ENCODE measurements at regions not wholly inside any gene's neighbourhood (a gene's known extent, or its start where the extent isn't known, plus 50 kb on each side); places are given as distances from the start of the nearest gene placed in this dataset.

DNA sequence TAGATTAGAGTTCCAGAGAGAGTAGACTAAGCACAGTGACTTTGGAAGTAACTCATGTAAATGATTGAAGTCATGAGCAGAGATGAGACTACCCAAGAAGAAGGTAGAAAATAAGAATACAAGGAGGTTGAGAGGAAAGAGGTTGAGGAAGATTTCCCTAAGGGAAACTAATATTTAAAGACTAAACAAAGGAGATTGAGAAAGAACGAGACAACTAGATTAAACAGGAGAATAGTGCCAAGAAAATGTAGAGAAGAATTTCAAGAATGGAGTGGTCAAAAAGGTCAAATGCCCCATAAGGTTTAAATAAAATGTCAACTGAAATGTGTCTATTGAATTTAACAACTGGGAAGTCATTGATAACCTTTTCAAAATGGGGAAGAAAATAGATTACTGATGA, 59.0 kb downstream of the RPS29 start:
- in situ Hi-C loops (cut with HindIII; ENCODE audit: low pct_unique_long_range_greater_than_20kb, low sequenced_read_pairs) = no loop called here
- DNase-seq (ENCODE audit: low read depth) = no peak

DNA sequence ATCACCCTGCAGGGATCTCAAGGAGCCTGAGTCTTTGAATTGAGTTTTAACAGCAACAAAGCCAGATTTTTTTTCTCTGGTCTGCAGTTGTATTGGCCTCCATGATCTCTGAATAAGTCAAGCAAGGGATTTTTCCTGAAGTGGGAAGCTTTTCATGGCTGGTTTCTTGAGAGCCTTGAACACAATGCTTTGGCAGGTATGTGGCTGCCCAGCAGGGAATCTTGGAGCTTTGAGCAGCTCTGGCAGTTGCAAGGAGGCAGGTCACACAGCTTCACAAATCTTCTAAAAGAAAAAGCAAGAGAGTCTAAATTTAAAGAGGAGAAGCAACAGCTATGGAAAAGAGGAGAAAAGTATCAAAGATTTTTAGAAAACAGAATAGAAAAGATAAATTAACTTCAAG, 60.1 kb downstream of the RPS29 start:
- no peak for DNase-seq (ENCODE audit: low read depth)
- in situ Hi-C loops (cut with HindIII; ENCODE audit: low pct_unique_long_range_greater_than_20kb, low sequenced_read_pairs) = no loop called here

DNA sequence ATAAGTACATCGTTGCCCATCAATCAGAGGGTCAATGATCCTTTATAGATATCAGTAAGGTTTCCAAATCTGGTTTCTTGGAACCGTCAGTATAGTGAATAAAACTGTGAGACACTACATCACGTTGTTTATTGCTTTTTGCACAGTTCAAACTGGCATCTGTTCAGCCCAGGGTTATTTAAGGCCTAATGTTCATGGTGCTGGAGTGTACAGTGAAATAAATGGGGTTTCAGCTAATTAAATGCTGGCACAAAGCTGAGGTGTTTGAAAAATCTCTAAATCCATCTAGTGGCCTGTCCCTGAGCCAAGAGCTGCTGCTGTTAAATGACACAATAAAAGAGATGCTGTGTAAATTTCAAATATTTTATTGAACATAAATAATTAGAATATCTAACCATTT, 69.9 kb downstream of the RPS29 start:
- no peak for DNase-seq (ENCODE audit: low read depth)
- in situ Hi-C loops (cut with HindIII; ENCODE audit: low pct_unique_long_range_greater_than_20kb, low sequenced_read_pairs) = no loop called here

DNA sequence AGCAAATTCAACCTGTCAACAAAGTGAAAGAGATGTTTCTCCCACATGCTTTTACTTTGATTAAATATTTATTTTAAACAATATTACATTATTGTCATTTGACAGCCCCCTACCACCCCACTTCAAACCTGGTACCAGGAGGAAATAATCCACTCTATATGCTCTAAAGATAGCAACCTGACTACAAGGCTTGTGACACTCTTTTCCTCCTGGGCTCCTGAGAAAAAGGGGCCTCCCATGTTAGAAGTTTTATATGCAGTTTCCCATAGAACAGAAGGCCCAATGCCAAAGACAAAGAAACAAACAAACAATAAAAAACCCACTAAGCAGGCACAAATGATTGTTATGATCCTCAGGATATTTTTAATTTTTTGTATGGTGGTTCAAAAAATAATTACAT, 73.6 kb downstream of the RPS29 start:
- in situ Hi-C loops (cut with HindIII; ENCODE audit: low pct_unique_long_range_greater_than_20kb, low sequenced_read_pairs) = no loop called here
- DNase-seq (ENCODE audit: low read depth) = no peak

DNA sequence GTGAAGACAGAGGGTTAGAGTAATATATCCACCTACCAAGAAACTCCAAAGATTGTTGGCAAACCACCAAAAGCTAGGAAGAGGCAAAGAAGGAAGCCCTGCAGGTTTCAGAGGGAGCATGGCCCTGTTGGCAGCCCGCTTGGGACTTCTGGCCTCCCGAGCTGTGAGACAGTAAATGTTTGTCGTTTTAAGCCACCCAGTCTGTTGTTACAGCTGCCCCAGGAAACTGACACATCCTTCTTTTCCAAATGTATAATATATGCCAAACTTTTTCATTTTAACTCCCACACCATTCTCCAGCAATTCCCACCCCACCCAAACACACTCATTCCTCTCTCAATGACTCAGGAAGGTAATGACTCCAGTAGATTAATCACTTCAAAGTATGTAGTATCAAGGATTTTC, 74.0 kb downstream of the RPS29 start:
- DNase-seq (ENCODE audit: low read depth) = peak; percentile 76
- in situ Hi-C loops (cut with HindIII; ENCODE audit: low pct_unique_long_range_greater_than_20kb, low sequenced_read_pairs) = no loop called here

DNA sequence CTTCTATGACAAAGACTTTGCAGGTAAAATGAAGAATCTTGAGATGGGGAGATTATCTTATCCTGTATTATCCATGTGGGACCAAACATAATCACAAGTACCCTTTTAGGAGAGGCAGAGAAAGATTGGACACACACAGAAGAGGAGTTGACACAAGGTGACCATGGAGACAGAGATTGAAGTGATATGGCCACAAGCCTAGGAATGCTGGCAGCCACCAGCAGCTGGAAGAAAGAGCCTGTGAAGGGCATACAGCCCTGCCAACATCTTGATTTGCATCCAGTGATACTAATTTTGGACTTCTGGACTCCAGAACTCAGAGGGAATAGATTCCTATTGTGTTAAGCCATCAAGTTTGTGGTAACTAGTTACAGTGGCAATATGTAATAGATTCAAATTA, 78.1 kb downstream of the RPS29 start:
- DNase-seq (ENCODE audit: low read depth) = no peak
- in situ Hi-C loops (cut with HindIII; ENCODE audit: low pct_unique_long_range_greater_than_20kb, low sequenced_read_pairs) = no loop called here

DNA sequence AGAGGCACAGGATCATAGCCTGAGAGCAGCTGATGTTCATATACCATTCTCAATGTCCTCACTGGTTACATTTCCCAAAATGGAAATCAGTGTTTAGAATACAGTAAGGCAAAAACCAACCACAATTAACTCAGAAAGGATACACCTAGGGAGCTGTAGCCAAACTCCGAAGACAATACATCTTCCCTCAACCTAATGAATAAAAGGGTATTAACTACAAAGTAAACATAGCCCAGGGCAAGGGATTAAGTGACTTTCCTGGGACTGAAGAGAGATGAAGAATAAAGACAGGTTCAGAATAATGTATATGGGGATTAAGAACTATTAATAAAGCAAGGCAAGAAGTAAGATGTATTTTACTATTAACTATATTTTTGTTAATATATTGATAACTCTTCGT, 79.5 kb downstream of the RPS29 start:
- in situ Hi-C loops (cut with HindIII; ENCODE audit: low pct_unique_long_range_greater_than_20kb, low sequenced_read_pairs) = no loop called here
- DNase-seq (ENCODE audit: low read depth) = no peak

DNA sequence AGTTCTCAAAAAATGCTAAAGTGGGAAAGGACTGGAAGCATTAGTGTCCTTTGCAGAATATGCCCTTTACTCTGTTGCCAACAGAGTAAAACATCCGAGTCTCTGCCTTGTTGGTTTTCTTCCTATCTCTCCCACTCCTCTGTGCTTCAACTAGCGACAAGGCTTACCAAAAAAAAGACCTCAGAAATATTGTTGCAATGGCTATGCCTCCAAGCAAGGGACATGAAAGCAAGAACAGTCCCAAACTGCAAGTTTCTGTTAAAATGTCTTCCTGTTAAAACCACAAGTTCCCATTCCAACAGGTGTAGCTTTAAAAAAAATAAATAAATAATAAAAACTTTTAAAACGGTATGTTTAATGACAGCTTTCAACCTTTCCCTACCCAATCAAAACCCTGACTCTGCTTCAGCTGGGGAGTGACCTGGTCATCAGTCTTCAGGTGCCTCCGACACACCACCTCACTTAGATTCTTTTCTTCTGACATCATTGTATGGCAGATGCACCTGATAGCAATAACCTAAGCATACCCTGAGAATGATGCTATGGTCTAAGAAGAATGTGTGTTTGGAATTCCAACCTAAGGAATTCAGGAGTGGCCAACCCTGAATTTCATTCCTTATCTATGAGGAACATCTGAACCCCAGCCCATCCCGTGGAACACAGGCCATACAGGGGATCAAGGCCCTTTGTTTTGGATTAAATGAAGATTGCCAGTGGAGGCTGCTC, 81.0 kb downstream of the RPS29 start:
- in situ Hi-C loops (cut with HindIII; ENCODE audit: low pct_unique_long_range_greater_than_20kb, low sequenced_read_pairs) = no loop called here
- DNase-seq (ENCODE audit: low read depth) = peak; percentile 67

DNA sequence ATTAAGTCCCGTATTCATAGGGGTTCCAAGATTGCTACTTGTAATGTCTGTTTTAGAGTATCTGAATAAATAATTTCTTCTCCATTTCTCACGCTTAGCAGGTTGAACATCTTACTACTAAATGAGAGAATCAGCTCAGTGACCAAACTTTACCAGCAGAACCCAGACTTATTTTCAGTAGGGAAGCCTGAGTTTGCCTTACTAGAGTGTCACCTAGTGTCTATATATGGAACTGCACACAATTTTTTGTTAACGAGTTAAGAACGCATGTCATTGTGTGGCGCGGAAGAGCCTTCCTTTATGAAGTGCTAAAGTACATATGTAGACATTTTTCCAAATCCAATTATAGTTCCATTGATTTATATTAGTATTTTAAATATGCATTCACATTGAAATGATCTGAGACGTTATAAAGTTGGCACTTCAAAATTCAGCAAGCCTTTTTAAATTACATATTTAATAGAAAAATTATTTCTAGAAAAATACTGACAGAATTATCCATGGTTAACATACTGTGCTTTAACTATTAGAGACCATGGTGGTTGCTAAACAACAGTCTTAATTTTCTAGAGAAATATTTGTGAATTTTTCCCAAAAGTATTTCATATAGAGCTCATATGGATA, 88.3 kb downstream of the RPS29 start:
- in situ Hi-C loops (cut with HindIII; ENCODE audit: low pct_unique_long_range_greater_than_20kb, low sequenced_read_pairs) = no loop called here
- peak; percentile 39 for DNase-seq (ENCODE audit: low read depth)

DNA sequence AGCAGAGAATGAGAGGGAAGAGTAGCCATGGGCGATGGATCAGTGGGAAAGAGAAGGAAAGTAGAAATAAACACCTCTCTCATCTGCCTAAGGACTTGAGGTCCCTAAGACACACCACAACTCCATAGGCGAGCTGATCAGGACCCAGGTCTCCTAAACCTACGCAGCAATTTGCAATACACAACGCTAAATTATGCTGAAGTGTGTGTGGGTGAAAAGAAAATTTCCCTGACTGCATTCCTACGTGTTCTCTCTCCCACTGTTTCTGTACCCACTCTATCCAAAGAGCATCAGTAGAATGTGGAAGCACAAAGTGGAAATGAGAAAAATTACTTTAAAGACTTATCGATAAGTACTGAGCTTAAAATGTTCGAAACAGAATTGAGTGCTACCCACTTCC, 88.9 kb downstream of the RPS29 start:
- in situ Hi-C loops (cut with HindIII; ENCODE audit: low pct_unique_long_range_greater_than_20kb, low sequenced_read_pairs) = no loop called here

DNA sequence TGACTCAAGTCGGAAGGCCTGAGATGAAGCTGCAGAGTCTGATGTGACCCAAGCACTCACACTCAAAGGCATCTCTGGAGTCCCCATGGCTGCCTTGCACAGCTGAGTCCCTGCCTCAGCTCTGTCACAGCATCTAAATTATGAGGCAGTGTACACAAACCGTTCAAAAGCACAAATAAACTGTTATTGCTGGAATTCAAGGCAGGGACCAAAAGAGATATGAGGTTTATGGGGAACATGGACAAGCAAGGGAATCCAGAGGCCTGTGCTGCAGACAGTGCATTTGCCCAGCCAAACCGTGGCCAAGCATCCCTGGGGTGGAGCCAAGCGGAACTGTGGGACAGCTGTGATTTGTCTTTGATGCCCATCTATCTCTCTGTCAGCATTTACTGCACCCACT, 91.3 kb downstream of the RPS29 start:
- no peak for DNase-seq (ENCODE audit: low read depth)
- in situ Hi-C loops (cut with HindIII; ENCODE audit: low pct_unique_long_range_greater_than_20kb, low sequenced_read_pairs) = no loop called here

More for the DNA sequence above, 88.9 kb downstream of the RPS29 start:
- no peak for DNase-seq (ENCODE audit: low read depth)

DNA sequence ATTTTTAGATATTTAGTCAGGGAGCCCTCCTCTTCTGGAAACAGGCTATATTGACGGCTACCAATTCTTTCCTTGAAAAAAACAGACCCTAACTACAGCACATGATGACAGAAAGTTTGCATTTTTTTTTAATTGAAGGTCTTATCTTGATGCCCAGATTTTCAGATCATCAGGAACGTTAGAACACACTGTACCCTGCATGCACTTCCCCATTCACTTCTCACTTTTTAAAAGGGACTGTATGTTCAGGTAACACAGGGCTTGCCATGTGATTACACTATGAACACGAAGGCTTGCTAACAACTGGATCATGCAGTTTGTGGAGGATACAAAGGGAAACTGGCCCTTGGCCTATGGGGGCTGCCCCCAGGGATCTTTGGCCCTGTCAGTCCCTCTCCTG, 92.6 kb downstream of the RPS29 start:
- no peak for DNase-seq (ENCODE audit: low read depth)
- in situ Hi-C loops (cut with HindIII; ENCODE audit: low pct_unique_long_range_greater_than_20kb, low sequenced_read_pairs) = no loop called here

DNA sequence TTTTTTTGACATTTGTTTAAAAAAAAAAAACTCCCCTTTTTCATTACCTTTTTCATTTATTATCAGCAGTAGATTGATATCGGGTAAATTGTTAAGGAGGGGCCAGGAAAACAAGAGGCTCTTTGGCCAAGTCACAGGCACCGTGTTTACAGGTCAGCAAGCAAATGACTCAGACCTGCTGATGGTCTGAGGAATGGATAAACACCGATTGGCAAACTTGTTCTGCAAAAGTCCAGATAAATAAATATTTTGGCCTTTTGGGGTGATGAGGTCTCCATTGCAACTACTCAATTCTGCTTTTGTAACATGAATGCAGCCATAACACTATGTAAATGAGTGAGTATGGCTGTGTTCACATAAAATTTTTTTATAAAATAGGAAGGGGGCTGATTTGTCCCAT, 94.0 kb downstream of the RPS29 start:
- DNase-seq (ENCODE audit: low read depth) = no peak
- in situ Hi-C loops (cut with HindIII; ENCODE audit: low pct_unique_long_range_greater_than_20kb, low sequenced_read_pairs) = no loop called here

DNA sequence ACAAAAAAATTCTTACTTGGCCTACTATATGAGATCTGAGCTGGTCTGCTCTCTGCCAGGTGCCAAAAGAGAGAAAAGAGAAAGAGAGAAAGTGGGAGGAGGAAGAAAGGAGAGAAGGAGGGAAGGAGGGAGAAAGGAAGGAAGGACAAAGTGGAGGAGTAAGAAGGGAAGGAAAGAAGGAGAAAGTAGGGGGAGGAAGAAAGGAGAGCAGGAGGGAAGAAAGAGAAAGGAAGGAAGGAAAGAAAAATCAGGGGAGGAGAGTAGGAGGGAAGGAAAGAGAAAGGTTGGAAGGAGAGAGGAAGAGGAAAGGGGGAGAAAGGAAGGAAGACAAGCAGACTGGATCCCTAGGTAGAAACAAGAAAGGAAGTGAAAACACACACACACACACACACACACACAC, 96.8 kb downstream of the RPS29 start:
- no peak for DNase-seq (ENCODE audit: low read depth)
- in situ Hi-C loops (cut with HindIII; ENCODE audit: low pct_unique_long_range_greater_than_20kb, low sequenced_read_pairs) = no loop called here

DNA sequence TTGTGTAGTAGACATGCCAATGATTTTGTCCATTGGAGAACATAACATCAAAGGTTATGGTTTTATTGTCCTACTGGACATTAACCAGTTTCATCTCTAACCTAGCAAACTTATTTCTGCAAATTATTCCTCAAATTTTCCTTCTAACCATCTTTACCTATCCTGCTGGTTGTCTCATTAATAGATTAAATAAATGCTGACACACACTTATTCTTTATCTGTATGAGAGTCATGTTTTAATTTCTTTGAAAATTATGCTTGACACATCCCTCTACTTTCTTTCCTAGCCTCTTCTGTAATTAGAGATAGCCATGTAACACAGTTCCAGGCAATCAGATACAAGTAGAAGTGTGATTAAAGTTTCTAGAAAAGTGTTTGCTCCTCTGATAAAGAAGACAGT, 98.9 kb downstream of the RPS29 start:
- DNase-seq (ENCODE audit: low read depth) = no peak

DNA sequence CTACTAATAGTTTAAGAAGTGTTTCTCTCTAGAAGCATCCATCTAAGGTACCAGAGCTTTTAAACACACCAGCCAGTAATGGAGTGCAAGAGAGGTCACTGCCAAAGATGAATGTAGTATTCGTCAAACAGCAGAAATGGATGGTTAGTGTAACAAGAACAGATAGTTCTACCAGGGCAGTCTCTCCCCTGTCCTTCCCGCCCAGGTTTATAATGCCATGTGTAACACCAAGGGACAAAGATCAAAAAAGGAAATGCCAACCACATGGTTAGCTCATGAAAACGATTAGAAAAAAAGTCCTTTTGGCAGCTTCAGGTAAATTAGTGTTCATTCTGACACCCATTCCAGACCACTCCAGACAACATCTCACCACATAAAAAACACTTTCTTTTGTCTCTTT, 100.9 kb downstream of the RPS29 start:
- in situ Hi-C loops (cut with HindIII; ENCODE audit: low pct_unique_long_range_greater_than_20kb, low sequenced_read_pairs) = no loop called here
- DNase-seq (ENCODE audit: low read depth) = no peak

More for the DNA sequence above, 98.9 kb downstream of the RPS29 start:
- in situ Hi-C loops (cut with HindIII; ENCODE audit: low pct_unique_long_range_greater_than_20kb, low sequenced_read_pairs) = no loop called here

DNA sequence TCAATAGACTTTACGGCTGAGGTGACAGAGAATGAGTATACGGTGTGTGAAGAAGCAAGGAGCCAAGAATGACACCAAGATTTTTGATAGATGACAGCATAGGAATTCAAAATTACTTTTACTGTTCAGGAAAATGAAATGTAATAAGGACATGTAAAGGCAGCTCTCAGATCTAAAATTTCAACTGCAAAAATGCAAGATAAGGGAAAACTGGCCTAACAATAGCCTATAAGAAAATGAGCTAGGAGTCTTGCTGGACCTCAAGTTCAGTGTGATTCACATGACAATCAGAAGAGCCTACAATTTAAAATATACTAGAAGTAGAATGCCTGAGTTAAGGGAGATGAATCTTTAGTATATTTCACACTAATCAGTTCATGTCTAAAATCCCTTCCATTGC, 102.0 kb downstream of the RPS29 start:
- in situ Hi-C loops (cut with HindIII; ENCODE audit: low pct_unique_long_range_greater_than_20kb, low sequenced_read_pairs) = no loop called here
- DNase-seq (ENCODE audit: low read depth) = no peak

DNA sequence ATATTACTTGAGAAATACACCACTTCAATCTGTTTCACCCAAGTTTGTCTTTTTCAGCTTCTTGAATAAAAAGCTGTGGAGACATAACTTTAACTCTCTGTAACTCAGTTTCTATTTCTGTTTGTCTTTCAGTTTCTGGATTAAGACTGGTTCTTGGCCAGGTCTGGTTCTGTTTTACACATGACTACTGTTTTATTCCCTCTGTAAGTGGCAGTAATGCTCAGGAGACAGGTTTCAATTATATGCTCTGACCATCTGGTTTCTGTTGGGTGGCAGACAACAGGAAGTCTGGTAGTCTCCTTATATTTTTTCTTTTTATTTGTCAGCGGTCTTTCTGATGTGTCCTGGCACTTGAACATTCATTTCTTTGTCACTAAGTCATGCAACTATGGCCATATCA, 102.9 kb downstream of the RPS29 start:
- no peak for DNase-seq (ENCODE audit: low read depth)
- in situ Hi-C loops (cut with HindIII; ENCODE audit: low pct_unique_long_range_greater_than_20kb, low sequenced_read_pairs) = no loop called here

DNA sequence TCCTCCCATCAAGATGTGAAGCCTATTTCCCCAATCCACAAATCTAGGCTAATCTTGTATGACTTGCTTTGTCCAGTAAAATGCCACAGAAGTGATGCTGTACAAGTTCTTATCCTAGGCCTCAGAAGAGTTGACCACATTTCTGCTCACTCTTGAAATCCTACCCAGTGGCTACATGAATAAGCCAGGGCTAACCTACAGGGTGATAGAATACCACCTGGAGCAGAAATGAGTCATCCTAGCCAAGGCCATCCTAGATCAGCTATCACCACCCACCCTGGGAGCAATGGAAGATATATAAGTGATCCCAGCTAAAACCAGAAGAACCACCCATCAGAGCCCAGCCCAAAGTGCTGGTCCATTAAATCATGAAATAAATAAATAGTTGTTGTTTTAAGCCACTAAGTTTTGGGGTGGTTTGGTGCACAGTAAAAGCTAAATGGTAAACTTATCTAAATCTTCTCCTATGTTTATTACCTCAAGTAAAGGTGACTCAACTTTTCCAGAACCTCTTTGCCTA, 105.1 kb downstream of the RPS29 start:
- in situ Hi-C loops (cut with HindIII; ENCODE audit: low pct_unique_long_range_greater_than_20kb, low sequenced_read_pairs) = no loop called here
- no peak for DNase-seq (ENCODE audit: low read depth)
